Astrocyte (in vitro differentiated cells and primary cell): ENCODE measurements at regions not wholly inside any gene's neighbourhood (a gene's known extent, or its start where the extent isn't known, plus 50 kb on each side); places are given as distances from the start of the nearest gene placed in this dataset.
A peak's percentile ranks its signal among the peaks of the same experiment; 100 is the strongest.

Experiments
- DNase-seq: peaks from one replicate; pipeline ENCODE4 v3.0.0-alpha.2; 2010; ENCODE audit warnings: low read depth
- FAIRE-seq: peaks from 2 replicates; lab custom pipeline; 2011; peaks lifted over from hg19 to GRCh38; lab: Jason Lieb, UNC
- H2AFZ ChIP-seq: 2 replicates; pipeline ENCODE4 v1.6.0; 2012; ENCODE audit warnings: low read depth, low read length, inconsistent platforms
- H3K27ac ChIP-seq: 2 replicates; pipeline ENCODE4 v1.5.1; 2011; ENCODE audit warnings: low read depth, low read length, inconsistent platforms
- H3K27me3 ChIP-seq: 2 replicates; pipeline ENCODE4 v1.6.0; 2011; ENCODE audit warnings: low read length, inconsistent platforms; ENCODE audit not compliant: insufficient read depth
- H3K36me3 ChIP-seq: 2 replicates; pipeline ENCODE4 v1.5.1; 2011; ENCODE audit warnings: low read length, inconsistent platforms; ENCODE audit not compliant: insufficient read depth
- H3K4me1 ChIP-seq: 2 replicates; pipeline ENCODE4 v1.5.1; 2011; ENCODE audit warnings: low read length, inconsistent platforms; ENCODE audit not compliant: insufficient read depth
- H3K4me2 ChIP-seq: 2 replicates; pipeline ENCODE4 v1.6.0; 2012; ENCODE audit warnings: low read length, inconsistent platforms
- H3K4me3 ChIP-seq: 2 replicates; pipeline ENCODE4 v1.5.1; 2011; ENCODE audit warnings: low read depth, mild to moderate bottlenecking, low read length, inconsistent platforms; ENCODE audit not compliant: insufficient read depth
- H3K79me2 ChIP-seq: 2 replicates; pipeline ENCODE4 v1.6.0; 2012; ENCODE audit warnings: mild to moderate bottlenecking, low read length, inconsistent platforms; ENCODE audit not compliant: insufficient read depth
- H3K9ac ChIP-seq: 2 replicates; pipeline ENCODE4 v1.6.0; 2012; ENCODE audit warnings: mild to moderate bottlenecking, low read length, inconsistent platforms
- H3K9me3 ChIP-seq: 2 replicates; pipeline ENCODE4 v1.5.1; 2012; ENCODE audit warnings: low read depth, mild to moderate bottlenecking, low read length, inconsistent platforms; ENCODE audit not compliant: insufficient read depth
- H4K20me1 ChIP-seq: 2 replicates; pipeline ENCODE4 v1.6.0; 2012; ENCODE audit warnings: low read length, inconsistent platforms; ENCODE audit not compliant: insufficient read depth
- H3K27ac Mint-ChIP-seq: one replicate; pipeline ENCODE4 v1.8.0; 2021; ENCODE audit warnings: mild to moderate bottlenecking, mixed read lengths; ENCODE audit not compliant: unreplicated experiment
- H3K27me3 Mint-ChIP-seq: one replicate; pipeline ENCODE4 v1.8.0; 2021; ENCODE audit warnings: low read depth, mixed read lengths; ENCODE audit not compliant: unreplicated experiment
- H3K36me3 Mint-ChIP-seq: one replicate; pipeline ENCODE4 v1.8.0; 2021; ENCODE audit warnings: low read depth, mixed read lengths; ENCODE audit not compliant: unreplicated experiment
- H3K4me1 Mint-ChIP-seq: one replicate; pipeline ENCODE4 v1.8.0; 2021; ENCODE audit warnings: low read depth, mixed read lengths; ENCODE audit not compliant: unreplicated experiment
- H3K4me3 Mint-ChIP-seq: one replicate; pipeline ENCODE4 v1.8.0; 2021; ENCODE audit warnings: mild to moderate bottlenecking, moderate library complexity, mixed read lengths; ENCODE audit not compliant: unreplicated experiment
- H3K9me3 Mint-ChIP-seq: one replicate; pipeline ENCODE4 v1.8.0; 2021; ENCODE audit warnings: mild to moderate bottlenecking, mixed read lengths; ENCODE audit not compliant: unreplicated experiment
- CTCF ChIP-seq: IDR thresholded peaks from 2 replicates; pipeline ENCODE4 v1.5.1; 2011; ENCODE audit warnings: low read depth, mild to moderate bottlenecking, inconsistent platforms, low read length, moderate library complexity; ENCODE audit not compliant: insufficient read depth
- EZH2 ChIP-seq: IDR thresholded peaks from 2 replicates; pipeline ENCODE4 v1.6.1; 2012; ENCODE audit warnings: mild to moderate bottlenecking, low read length, inconsistent platforms; ENCODE audit not compliant: insufficient read depth

- no peaks in the 10 kb centered on the region for H3K9me3 ChIP-seq
- no peak overlapping the region for H2AFZ ChIP-seq
- H3K27ac ChIP-seq, result no peak overlapping the region
- no peaks in the 10 kb centered on the region for H3K27me3 ChIP-seq
- Mint-ChIP-seq H3K4me1 (peaks cover 10% of the 10 kb centered on the region), H3K27me3 (peaks cover 16% of the 10 kb centered on the region), H3K9me3 (peaks cover 2% of the 10 kb centered on the region), H3K27ac (no peak overlapping the region), H3K36me3 (peaks cover 2% of the 10 kb centered on the region), H3K4me3 (no peak overlapping the region)
- H3K36me3 ChIP-seq, result no peaks in the 10 kb centered on the region
- H3K4me1 ChIP-seq, result no peaks in the 10 kb centered on the region
- H3K9ac ChIP-seq, result no peak overlapping the region
- H4K20me1 ChIP-seq, result no peaks in the 10 kb centered on the region
- H3K4me3 ChIP-seq, result no peak overlapping the region
- no peak for DNase-seq
- no peak for FAIRE-seq
- TF ChIP-seq CTCF, result no peak
- H3K79me2 ChIP-seq, result no peaks in the 10 kb centered on the region
- H3K4me2 ChIP-seq, result no peak overlapping the region
Measured at GRCh38 chr2:236951830-236952475, 133.7 kb upstream of the COPS8 start.

DNA sequence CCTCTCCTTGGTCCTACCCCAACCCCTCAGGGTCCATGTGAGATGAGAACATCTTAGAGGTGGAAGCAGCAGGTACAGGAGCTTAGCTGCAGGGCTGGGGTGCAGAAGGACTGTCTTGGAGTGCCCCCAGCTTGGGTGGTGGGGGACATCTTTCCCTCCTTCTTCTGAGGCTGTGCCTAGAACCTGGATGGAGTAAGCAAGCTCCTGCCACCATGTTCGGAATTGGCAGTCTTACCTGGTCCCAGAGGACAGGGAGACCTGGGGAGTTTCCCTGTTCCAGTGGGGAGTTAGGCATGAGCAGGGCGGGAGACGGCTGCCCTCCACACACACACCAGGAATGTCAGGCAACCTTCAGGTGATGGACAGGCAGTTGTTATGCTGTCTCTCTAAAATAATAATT is 131.0 kb upstream of the COPS8 start:
- no peaks in the 10 kb centered on the region for H3K79me2 ChIP-seq
- Mint-ChIP-seq H3K36me3 (peaks cover 2% of the 10 kb centered on the region), H3K9me3 (peaks cover 4% of the 10 kb centered on the region), H3K4me3 (no peak overlapping the region), H3K4me1 (peaks cover 8% of the 10 kb centered on the region), H3K27me3 (peaks cover 15% of the 10 kb centered on the region), H3K27ac (no peak overlapping the region)
- TF ChIP-seq CTCF, result no peak
- TF ChIP-seq EZH2, result no peak
- H3K9ac ChIP-seq, result no peak overlapping the region
- DNase-seq (no peak), FAIRE-seq (no peak)
- H3K4me2 ChIP-seq, result no peak overlapping the region
- H3K4me1 ChIP-seq, result no peaks in the 10 kb centered on the region
- no peaks in the 10 kb centered on the region for H3K27me3 ChIP-seq
- H2AFZ ChIP-seq, result no peak overlapping the region
- no peaks in the 10 kb centered on the region for H3K9me3 ChIP-seq
- H3K27ac ChIP-seq, result no peak overlapping the region
- H3K36me3 ChIP-seq, result no peaks in the 10 kb centered on the region
- no peak overlapping the region for H3K4me3 ChIP-seq
- no peaks in the 10 kb centered on the region for H4K20me1 ChIP-seq

DNA sequence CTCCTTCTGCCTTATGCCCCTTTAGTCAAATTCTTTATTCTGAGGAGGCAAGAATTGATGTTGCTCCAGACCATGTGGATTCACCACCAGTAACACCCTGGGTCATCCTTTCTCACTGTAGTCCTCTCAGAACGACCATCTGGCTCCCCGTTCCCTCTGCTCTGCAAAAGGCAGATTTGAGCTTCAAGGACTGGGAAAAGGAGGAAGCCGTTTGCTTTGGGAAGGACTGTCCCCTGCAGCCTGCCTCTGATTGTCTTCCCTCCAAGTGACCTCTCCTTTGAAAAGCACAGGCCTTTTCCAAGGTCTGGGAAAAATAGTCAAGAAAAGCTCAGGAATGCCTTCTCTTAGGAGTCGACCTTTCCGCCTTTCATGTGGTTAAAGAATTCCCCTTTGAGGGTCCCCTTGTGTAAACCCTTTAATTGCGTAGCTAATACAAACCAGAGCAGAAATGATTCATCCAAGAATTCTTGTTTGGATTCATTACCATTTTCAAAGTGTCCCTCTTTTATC is 130.1 kb upstream of the COPS8 start:
- Histone ChIP-seq H3K27me3 (no peaks in the 10 kb centered on the region), H3K4me1 (no peaks in the 10 kb centered on the region), H3K4me2 (no peak overlapping the region), H3K36me3 (no peaks in the 10 kb centered on the region), H2AFZ (no peak overlapping the region), H4K20me1 (no peaks in the 10 kb centered on the region), H3K79me2 (no peaks in the 10 kb centered on the region), H3K9me3 (no peaks in the 10 kb centered on the region), H3K4me3 (no peak overlapping the region), H3K27ac (no peak overlapping the region), H3K9ac (no peak overlapping the region)
- TF ChIP-seq EZH2, result no peak
- no peak for TF ChIP-seq CTCF
- Mint-ChIP-seq H3K27ac (no peak overlapping the region), H3K36me3 (peaks cover 2% of the 10 kb centered on the region), H3K27me3 (peaks cover 13% of the 10 kb centered on the region), H3K4me1 (peaks cover 6% of the 10 kb centered on the region), H3K9me3 (peaks cover 9% of the 10 kb centered on the region), H3K4me3 (no peak overlapping the region)
- DNase-seq, result peak; percentile 44
- no peak for FAIRE-seq
